Ovary (tissue), 3 donors: ENCODE measurements at regions not wholly inside any gene's neighbourhood (a gene's known extent, or its start where the extent isn't known, plus 50 kb on each side); places are given as distances from the start of the nearest gene placed in this dataset.

Experiments
- CTCF ChIP-seq, 3 donors: fragments of 450-650 bp in 2 of 3; fragments of 200-600 bp in 1 of 3; IDR thresholded peaks; one replicate each; pipeline versions ENCODE4 v1.5.1 to v1.8.0; 2016 to 2022; ENCODE audit warnings: antibody characterized with exemption in 3 of 3, mild to moderate bottlenecking in 1 of 3
- EP300 ChIP-seq: sonication (generic); formaldehyde crosslinking; IDR thresholded peaks from one replicate; pipeline ENCODE4 v1.6.1; 2017; ENCODE audit warnings: antibody characterized with exemption
- donor health status: DM: no; HTN: no; CAD: no.

- no peak for TF ChIP-seq CTCF (IDR thresholded peaks at IDR 0.05)
- TF ChIP-seq EP300 = no peak
These were observed 106.5 kb upstream of the DAB1 start for GRCh38 chr1:57530206-57530910.
